ENCODE measurements at regions not wholly inside any gene's neighbourhood (a gene's known extent, or its start where the extent isn't known, plus 50 kb on each side); places are given as distances from the start of the nearest gene placed in this dataset.

DNA sequence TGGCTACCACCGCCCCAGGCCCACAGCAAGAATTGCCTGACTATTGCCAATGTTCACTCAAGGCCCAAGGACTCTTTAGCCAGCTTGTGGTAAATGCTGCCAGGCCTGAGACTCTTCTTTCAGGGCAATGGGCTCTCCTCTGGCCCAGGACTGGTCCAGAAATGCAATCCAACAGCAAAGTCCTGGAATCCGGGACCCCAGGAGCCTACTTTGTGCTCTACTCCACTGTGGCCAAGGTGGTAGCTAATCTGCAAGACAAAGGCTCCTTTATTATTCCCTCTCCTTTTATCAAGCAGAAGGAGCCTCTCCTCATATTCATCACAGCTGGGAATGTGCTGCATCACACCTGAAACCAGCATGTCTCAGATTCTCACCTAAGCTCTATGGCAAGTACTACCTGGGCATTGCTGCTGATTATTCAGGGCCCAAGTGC, 107.6 kb upstream of the PRSS58 start:
- ChIA-PET CTCF (no interaction called here), POLR2A (ENCODE audit: unreplicated experiment) (no interaction called here)
- BruUV-seq (replicated peaks) = no TSS peak
- no peak overlapping the region for H2AFZ ChIP-seq (replicated peaks; ENCODE audit: low read length, poor library complexity)
- TF ChIP-seq, protein P1, sequence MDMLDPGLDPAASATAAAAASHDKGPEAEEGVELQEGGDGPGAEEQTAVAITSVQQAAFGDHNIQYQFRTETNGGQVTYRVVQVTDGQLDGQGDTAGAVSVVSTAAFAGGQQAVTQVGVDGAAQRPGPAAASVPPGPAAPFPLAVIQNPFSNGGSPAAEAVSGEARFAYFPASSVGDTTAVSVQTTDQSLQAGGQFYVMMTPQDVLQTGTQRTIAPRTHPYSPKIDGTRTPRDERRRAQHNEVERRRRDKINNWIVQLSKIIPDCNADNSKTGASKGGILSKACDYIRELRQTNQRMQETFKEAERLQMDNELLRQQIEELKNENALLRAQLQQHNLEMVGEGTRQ (IDR thresholded peaks at IDR 0.05; ENCODE audit: low read depth, low read length) = no peak
- TF ChIP-seq CTCF (conservative IDR thresholded peaks at IDR 0.05; ENCODE audit: low read depth, low read length) = no peak
- TF ChIP-seq POLR2A (IDR thresholded peaks at IDR 0.05; ENCODE audit: low read depth, low read length) = no peak
- no peak for TF ChIP-seq BHLHE40 (IDR thresholded peaks at IDR 0.05; ENCODE audit: low read depth, low read length)
- TF ChIP-seq FOS (IDR thresholded peaks at IDR 0.05; ENCODE audit: low read depth, low read length) = no peak
- no peak for TF ChIP-seq SMC3 (IDR thresholded peaks at IDR 0.05; ENCODE audit: low read depth, low read length)
- no peak for TF ChIP-seq MAFK (IDR thresholded peaks at IDR 0.05; ENCODE audit: low read depth, low read length)
- TF ChIP-seq RAD21 (IDR thresholded peaks at IDR 0.05; ENCODE audit: low read length) = no peak
- no peak for TF ChIP-seq ELK1 (IDR thresholded peaks at IDR 0.05; ENCODE audit: borderline replicate concordance, low read depth, low read length)
- no peak for TF ChIP-seq MAZ (IDR thresholded peaks at IDR 0.05; ENCODE audit: borderline replicate concordance, low read depth, low read length)
- no peak for TF ChIP-seq CHD1 (IDR thresholded peaks at IDR 0.05; ENCODE audit: low read depth, low read length)
- no peak for TF ChIP-seq CEBPB (IDR thresholded peaks at IDR 0.05; ENCODE audit: low read depth, low read length)
- TF ChIP-seq RCOR1 (IDR thresholded peaks at IDR 0.05; ENCODE audit: insufficient replicate concordance, low read length) = no peak
- no peak for TF ChIP-seq MXI1 (IDR thresholded peaks at IDR 0.05; ENCODE audit: borderline replicate concordance, low read depth, low read length)
- TF ChIP-seq RFX5 (IDR thresholded peaks at IDR 0.05; ENCODE audit: low read depth, low read length) = no peak
- no peak for TF ChIP-seq NFE2L2 (IDR thresholded peaks at IDR 0.05; ENCODE audit: low read depth, low read length)
- no peak overlapping the region for H2AK5ac ChIP-seq (ENCODE audit: low read depth, low read length)
- ATAC-seq (ENCODE audit: low read depth) (no peak), DNase-seq (no peak)
- H3K9me3 ChIP-seq (ENCODE audit: control insufficient read depth, insufficient read depth, low read length) = peaks cover 8% of the 10 kb centered on the region
- no peak overlapping the region for H2BK15ac ChIP-seq (ENCODE audit: low read depth, low read length)
- no peak overlapping the region for H3K4me2 ChIP-seq (ENCODE audit: low read depth, low read length)
- in situ Hi-C loops (cut with MboI; ENCODE audit: low sequenced_read_pairs) (no loop called here), intact Hi-C loops (cut with micrococcal nuclease) (no loop called here), dilution Hi-C loops (cut with HindIII; ENCODE audit: low sequenced_read_pairs, unreplicated experiment) (no loop called here)
- H4K5ac ChIP-seq (ENCODE audit: low read depth, low read length) = no peak overlapping the region
- H3K56ac ChIP-seq (ENCODE audit: extremely low read depth, insufficient read depth, low read length) = no peak overlapping the region
- no peak overlapping the region for H2BK5ac ChIP-seq (ENCODE audit: low read depth, low read length, poor library complexity, severe bottlenecking)
- H3K27ac ChIP-seq (ENCODE audit: insufficient read depth, low read length) = no peak overlapping the region
- H3K4ac ChIP-seq (ENCODE audit: low read depth, low read length) = no peak overlapping the region
- no peak overlapping the region for H2BK20ac ChIP-seq (ENCODE audit: low read depth, low read length)
- peaks cover 4% of the 10 kb centered on the region for H3K27me3 ChIP-seq (ENCODE audit: control insufficient read depth, insufficient read depth, low read length)
- H3K9me1 ChIP-seq (ENCODE audit: insufficient read depth, low read length) = no peaks in the 10 kb centered on the region
- no peak overlapping the region for H3K23ac ChIP-seq (ENCODE audit: low read depth, low read length)
- no peak overlapping the region for H3K14ac ChIP-seq (replicated peaks; ENCODE audit: low read depth, low read length)
- H2BK120ac ChIP-seq (ENCODE audit: low read depth, low read length) = no peak overlapping the region
- no peaks in the 10 kb centered on the region for H3K79me1 ChIP-seq (ENCODE audit: low read depth in 1 of 2, low read length in 2 of 2)
- no peak overlapping the region for H3K9ac ChIP-seq (ENCODE audit: low read depth, low read length)
- 17% methylated on average over 1 of the region's 2 CpGs; no CpG with 5 or more reads in 1 of the 2 experiments for WGBS, 2 experiments (ENCODE audit: extremely low coverage in 2 of 2, insufficient read length in 1 of 2)
- no peak overlapping the region for H3K4me3 ChIP-seq (ENCODE audit: insufficient read depth, low read depth, low read length)
- no peak overlapping the region for H3K18ac ChIP-seq (ENCODE audit: low read depth, low read length)
- no peak overlapping the region for H2AK9ac ChIP-seq (replicated peaks; ENCODE audit: low read depth, low read length, poor library complexity)
- H3K4me1 ChIP-seq (ENCODE audit: control insufficient read depth, insufficient read depth, low read length) = no peaks in the 10 kb centered on the region
- H3K36me3 ChIP-seq (ENCODE audit: control insufficient read depth, insufficient read depth, low read length) = no peaks in the 10 kb centered on the region
- H4K91ac ChIP-seq (ENCODE audit: insufficient read depth, low read depth, low read length) = no peak overlapping the region
- no peaks in the 10 kb centered on the region for H4K20me1 ChIP-seq (ENCODE audit: insufficient read depth, low read length)
- no peak overlapping the region for H4K8ac ChIP-seq (ENCODE audit: low read depth in 2 of 2, low read length in 2 of 2)
